ENCODE measurements at regions not wholly inside any gene's neighbourhood (a gene's known extent, or its start where the extent isn't known, plus 50 kb on each side); places are given as distances from the start of the nearest gene placed in this dataset.

- no peaks in the 10 kb centered on the region for H3K9me3 ChIP-seq
- 90% methylated on average over 5 of the region's 5 CpGs for WGBS
- no peaks in the 10 kb centered on the region for H3K4me1 ChIP-seq
- DNase-seq (ENCODE audit: extremely low spot score) = no peak
- H3K27me3 ChIP-seq = peaks cover 0 to 55% (median 0%) of the 10 kb centered on the region in 4 donors
- no peaks in the 10 kb centered on the region for H3K36me3 ChIP-seq
- no peak for TF ChIP-seq CTCF (IDR thresholded peaks at IDR 0.05)
- no peak for TF ChIP-seq EP300 (IDR thresholded peaks at IDR 0.05)
- no peak overlapping the region for H3K27ac ChIP-seq (replicated peaks in 1 of 4)
- no peak overlapping the region for H3K4me3 ChIP-seq
- intact Hi-C loops (cut with DNase I) = no loop called here
Measured at GRCh38 chr1:4079815-4080214, 179.7 kb upstream of the C1orf174 start.

GRCh38 chr1:4081806-4082711, 182.0 kb upstream of the C1orf174 start:
- TF ChIP-seq CTCF (IDR thresholded peaks at IDR 0.05) = no peak
- TF ChIP-seq POLR2AphosphoS5 (IDR thresholded peaks at IDR 0.05) = no peak
- no peak for TF ChIP-seq EP300 (IDR thresholded peaks at IDR 0.05)
- no peak for TF ChIP-seq POLR2A (IDR thresholded peaks at IDR 0.05; ENCODE audit: low read depth)
- H3K4me1 ChIP-seq = no peaks in the 10 kb centered on the region
- no peaks in the 10 kb centered on the region for H3K9me3 ChIP-seq
- no peak overlapping the region for H3K27ac ChIP-seq (replicated peaks in 1 of 4)
- intact Hi-C loops (cut with DNase I) = no loop called here
- DNase-seq (ENCODE audit: extremely low spot score) = no peak
- H3K27me3 ChIP-seq = peaks cover 0 to 64% (median 2%) of the 10 kb centered on the region in 4 donors
- H3K36me3 ChIP-seq = no peaks in the 10 kb centered on the region
- 39% methylated on average over 17 of the region's 23 CpGs for WGBS
- no peak overlapping the region for H3K4me3 ChIP-seq

GRCh38 chr1:4083231-4084047, 183.4 kb upstream of the C1orf174 start:
- no peak for DNase-seq (ENCODE audit: extremely low spot score)
- WGBS = 54% methylated on average over 18 of the region's 18 CpGs

GRCh38 chr1:4084048-4084431, 184.0 kb upstream of the C1orf174 start:
- 58% methylated on average over 6 of the region's 6 CpGs for WGBS
- Histone ChIP-seq H3K36me3 (no peaks in the 10 kb centered on the region), H3K4me3 (no peak overlapping the region), H3K27ac (replicated peaks in 1 of 4) (no peak overlapping the region), H3K9me3 (no peaks in the 10 kb centered on the region), H3K4me1 (no peaks in the 10 kb centered on the region), H3K27me3 (peaks cover 0 to 66% (median 2%) of the 10 kb centered on the region in 4 donors)
- intact Hi-C loops (cut with DNase I) = no loop called here
- DNase-seq (ENCODE audit: extremely low spot score) = no peak
- TF ChIP-seq CTCF (IDR thresholded peaks at IDR 0.05) (no peak), POLR2A (IDR thresholded peaks at IDR 0.05; ENCODE audit: low read depth) (no peak), POLR2AphosphoS5 (IDR thresholded peaks at IDR 0.05) (no peak), EP300 (IDR thresholded peaks at IDR 0.05) (no peak)

More at GRCh38 chr1:4083231-4084047, 183.4 kb upstream of the C1orf174 start:
- Histone ChIP-seq H3K9me3 (no peaks in the 10 kb centered on the region), H3K4me3 (no peak overlapping the region), H3K4me1 (no peaks in the 10 kb centered on the region), H3K36me3 (no peaks in the 10 kb centered on the region), H3K27me3 (peaks cover 0 to 66% (median 2%) of the 10 kb centered on the region in 4 donors), H3K27ac (replicated peaks in 1 of 4) (no peak overlapping the region)
- no peak for TF ChIP-seq POLR2A (IDR thresholded peaks at IDR 0.05; ENCODE audit: low read depth)
- no peak for TF ChIP-seq EP300 (IDR thresholded peaks at IDR 0.05)
- no peak for TF ChIP-seq CTCF (IDR thresholded peaks at IDR 0.05)
- TF ChIP-seq POLR2AphosphoS5 (IDR thresholded peaks at IDR 0.05) = no peak
- intact Hi-C loops (cut with DNase I) = no loop called here
